ENCODE measurements at regions not wholly inside any gene's neighbourhood (a gene's known extent, or its start where the extent isn't known, plus 50 kb on each side); places are given as distances from the start of the nearest gene placed in this dataset.

- no peak for DNase-seq (ENCODE audit: low read depth in 2 of 2)
These were observed 464.7 kb downstream of the TXNL1 start for GRCh38 chr18:56173542-56174220.

DNA sequence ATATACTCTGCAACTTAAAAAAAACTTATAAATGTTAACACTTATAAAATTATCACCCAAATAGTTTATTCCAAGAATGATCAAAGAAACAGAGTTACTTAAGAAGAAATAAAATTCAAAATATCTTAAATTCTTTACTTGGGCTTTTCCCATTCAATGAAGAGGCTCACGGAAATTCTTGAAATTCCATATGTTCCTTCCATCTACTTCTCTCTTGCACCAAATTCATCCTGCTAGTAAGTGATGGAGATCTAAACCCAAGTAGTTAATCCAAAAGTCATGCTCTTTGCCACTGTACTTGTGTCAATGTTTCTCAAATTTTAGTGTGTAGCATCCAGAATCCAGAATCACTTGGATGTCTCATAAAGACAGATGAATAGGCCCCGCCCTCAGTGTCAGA, 465.9 kb downstream of the TXNL1 start:
- no peak for DNase-seq (ENCODE audit: low read depth in 2 of 2)

GRCh38 chr18:56171848-56172247, 466.5 kb downstream of the TXNL1 start:
- DNase-seq (ENCODE audit: low read depth in 2 of 2): no peak

GRCh38 chr18:56168049-56168781, 470.2 kb downstream of the TXNL1 start:
- no peak for DNase-seq (ENCODE audit: low read depth in 2 of 2)

GRCh38 chr18:56167366-56167765, 471.0 kb downstream of the TXNL1 start:
- DNase-seq (ENCODE audit: low read depth in 2 of 2): no peak

DNA sequence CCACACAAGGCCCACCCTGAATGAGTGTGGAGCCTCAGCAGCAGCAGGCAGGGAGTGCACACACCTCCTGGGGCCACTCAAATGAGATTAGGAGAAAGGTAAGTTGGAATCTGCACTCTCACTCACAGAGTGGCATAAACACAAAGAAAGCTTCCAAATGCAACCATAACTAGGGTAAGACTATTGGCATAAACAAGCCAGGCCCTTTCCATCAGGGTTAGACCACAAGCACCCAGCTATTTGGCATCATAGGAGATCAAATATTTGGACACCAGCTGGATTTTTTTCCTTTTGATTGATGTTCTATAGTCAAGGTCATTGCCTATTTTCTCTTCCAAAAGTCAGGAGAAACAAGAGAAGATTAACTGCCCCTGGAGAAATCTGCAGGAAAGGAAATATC, 471.5 kb downstream of the TXNL1 start:
- DNase-seq (ENCODE audit: low read depth in 2 of 2): no peak

DNA sequence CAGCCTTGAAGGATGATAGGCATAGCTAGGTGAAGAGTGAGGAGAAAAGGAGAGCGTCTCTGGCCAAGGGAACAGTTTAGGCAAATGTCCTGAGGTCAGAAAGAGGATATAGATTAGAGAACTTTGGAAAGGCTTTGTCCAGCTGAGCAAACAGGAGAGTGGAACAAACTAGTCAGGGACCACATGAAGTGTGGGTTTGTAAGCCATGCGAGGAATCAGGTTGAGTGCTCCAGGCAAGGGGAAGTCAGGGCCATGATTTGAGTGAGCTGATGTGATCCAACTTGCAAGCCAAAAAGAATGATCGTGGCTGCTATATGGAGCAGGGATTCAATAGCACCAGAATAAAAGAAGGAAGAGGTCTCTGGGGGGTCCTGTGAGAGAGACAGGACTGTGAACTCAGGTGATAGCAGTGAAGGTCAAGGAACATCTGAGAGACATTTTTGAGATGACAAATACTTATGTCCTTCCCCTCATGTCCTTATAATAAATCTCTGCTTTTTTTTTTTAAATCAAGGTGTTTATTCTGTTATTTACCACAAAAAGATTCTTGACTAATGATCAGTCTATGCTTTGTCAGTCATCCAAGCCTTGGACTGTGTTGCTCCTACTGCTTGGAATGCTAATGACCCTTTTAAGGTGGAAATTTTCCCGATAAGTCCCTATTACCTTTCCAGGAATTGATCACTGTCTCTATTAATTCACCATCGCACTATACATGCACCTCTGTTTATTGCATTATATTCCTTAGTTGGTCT, 472.6 kb downstream of the TXNL1 start:
- DNase-seq (ENCODE audit: low read depth in 2 of 2): no peak

GRCh38 chr18:56162311-56163265, 475.8 kb downstream of the TXNL1 start:
- DNase-seq (ENCODE audit: low read depth in 2 of 2): no peak

- no peak for DNase-seq (ENCODE audit: low read depth in 2 of 2)
These were observed 476.7 kb downstream of the TXNL1 start for GRCh38 chr18:56161566-56162260.

DNA sequence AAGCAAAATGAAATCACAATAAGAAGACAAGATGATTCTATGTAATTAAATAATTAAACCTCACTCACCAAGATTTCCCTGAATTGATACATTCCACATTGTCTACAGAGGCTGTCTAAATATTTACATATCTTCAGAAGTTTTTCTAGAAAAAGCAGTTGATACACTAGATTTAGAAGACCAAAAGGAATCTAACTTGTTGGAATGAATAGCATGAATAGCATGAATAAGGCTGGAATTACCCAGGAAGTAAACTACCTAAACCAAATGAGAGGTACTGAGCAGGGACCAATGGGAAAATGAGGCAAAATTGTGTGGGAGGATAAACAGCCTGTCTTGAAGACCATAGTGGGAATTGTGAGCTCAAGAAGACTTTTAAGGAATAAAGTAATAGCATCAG, 479.7 kb downstream of the TXNL1 start:
- no peak for DNase-seq (ENCODE audit: low read depth in 2 of 2)

GRCh38 chr18:56157541-56157940, 480.9 kb downstream of the TXNL1 start:
- DNase-seq (ENCODE audit: low read depth in 2 of 2): no peak

- DNase-seq (ENCODE audit: low read depth in 2 of 2): no peak
These were observed 485.7 kb downstream of the TXNL1 start for GRCh38 chr18:56152551-56153310.

DNA sequence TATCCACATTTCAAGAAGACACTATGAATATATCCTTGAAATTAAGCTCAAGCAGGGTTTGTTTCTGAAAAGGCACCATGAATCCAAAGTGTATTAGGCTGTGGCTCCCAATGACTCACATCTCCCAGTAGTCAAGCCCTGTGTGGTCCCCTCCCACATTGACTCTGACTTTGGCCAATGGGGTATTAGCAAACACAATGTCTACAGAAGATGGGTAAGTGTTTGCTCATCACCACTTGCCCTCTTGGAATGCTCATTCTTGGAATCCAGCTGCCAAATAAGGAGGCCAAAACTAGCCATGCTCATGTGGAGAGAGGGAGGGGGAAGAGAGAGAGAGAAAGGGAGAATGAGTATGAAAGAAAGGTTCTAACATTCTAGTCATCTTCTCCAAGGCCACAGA, 490.0 kb downstream of the TXNL1 start:
- DNase-seq (ENCODE audit: low read depth in 2 of 2): no peak

DNA sequence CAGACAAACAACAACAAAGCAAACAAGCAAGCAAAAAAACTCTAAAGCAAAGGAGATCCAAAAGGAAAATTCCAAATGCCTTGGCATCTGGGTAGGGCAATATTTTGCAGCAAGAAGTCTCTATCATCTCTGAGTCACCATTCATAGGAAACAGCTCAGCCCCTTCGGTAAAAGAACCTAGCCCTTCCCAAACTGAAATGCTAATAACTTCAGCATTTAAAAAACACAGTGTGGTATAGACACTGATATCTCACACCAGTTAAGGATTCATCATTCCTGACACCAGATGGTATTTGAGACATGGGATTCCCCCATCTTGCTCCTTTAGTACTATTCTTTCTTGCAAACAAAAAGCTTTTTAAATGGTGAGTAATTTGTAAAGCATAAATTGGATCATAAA, 491.8 kb downstream of the TXNL1 start:
- no peak for DNase-seq (ENCODE audit: low read depth in 2 of 2)

DNA sequence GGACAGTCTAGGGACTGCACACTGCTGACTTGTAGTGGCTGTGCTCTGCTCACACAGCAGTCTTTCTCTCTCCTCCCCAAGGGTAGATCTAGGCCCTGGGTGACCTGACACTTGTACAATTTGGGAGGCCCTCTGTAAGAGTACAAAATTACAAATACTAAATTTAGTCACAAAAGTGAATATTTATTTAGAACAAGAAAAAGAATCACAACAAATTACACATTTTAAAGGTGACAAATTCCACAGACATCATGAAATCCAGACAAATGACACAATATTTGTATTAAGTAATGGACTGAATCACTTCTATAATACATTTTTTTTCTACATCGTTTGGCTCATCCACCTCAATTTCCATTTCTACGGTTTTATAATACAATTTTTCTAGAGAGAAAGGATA, 496.4 kb downstream of the TXNL1 start:
- no peak for DNase-seq (ENCODE audit: low read depth in 2 of 2)

DNA sequence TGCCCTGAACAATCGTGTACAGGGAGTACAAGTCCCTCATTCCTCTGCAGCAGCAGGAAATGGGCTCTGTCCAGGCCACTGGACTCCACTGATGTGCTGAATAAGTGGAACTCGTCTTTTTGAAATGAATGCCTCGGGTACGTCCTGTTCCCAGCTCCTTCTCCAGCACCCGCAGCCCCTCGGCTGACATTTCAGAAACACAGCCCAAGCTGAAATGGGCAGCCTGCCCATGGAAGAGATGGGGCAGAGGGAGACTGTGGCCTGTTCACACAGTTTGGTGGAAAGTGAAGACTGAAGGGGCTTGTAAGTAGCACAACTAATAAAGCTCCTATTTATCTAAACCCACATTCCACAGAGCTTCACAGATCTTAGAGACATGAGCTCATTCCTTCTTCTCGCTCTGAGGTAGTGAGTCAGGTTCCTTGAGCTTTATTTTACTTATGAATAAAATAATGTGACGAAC, 498.6 kb downstream of the TXNL1 start:
- DNase-seq (ENCODE audit: low read depth in 2 of 2): no peak

DNA sequence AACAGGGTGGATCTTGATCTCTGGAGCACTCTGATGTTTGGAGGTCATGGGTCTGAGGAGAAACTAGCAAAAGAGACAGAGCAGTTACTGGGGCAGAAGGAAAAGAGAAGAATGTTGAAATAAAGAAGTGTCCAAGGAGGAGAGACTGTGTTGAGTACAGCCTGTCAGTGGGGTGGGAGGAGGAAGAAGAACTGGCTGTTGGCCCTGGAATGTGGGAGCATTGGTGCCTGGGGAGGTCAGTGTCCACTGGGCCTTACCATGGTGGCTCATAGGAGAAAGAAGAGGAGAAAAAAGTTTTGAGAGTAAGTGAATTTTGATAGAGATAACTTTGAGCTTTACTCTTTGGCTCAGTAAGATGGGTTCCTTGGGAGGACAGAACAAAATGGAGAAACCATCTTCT, 499.0 kb downstream of the TXNL1 start:
- no peak for DNase-seq (ENCODE audit: low read depth in 2 of 2)

- DNase-seq (ENCODE audit: low read depth in 2 of 2): no peak
These were observed 502.3 kb downstream of the TXNL1 start for GRCh38 chr18:56136105-56136504.

- DNase-seq (ENCODE audit: low read depth in 2 of 2): no peak
These were observed 507.9 kb downstream of the TXNL1 start for GRCh38 chr18:56130481-56130880.

DNA sequence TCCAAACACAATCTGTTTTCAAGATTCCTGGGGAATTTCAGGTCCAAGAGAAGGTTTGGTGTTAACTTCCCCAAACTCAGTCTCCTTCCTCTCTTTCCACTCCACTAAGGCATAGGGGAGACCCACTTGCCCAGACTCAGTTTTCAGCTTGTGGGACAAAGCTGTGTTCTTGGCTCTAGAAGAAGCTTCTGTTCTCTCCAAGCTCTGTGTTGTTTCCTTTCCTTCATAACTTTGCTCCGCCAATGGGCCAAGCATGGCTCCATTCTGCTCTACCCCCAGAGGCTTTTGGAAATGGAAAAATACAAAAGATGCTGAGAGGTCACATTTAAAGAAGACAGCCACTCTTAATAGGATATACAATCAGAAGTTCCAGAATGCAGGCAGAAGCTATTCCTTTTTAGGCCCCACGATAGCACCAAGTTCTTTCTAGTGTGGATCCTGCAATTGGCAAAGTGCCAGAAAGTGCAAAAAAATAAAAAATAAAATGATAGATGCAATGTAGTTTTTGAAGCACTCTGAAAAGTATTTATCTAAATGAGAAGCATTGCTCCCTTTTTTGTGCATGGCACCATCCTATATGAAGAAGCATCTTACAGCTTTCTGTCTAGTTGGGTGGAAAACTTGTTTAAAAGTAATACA, 510.1 kb downstream of the TXNL1 start:
- DNase-seq (ENCODE audit: low read depth in 2 of 2): no peak

All from stimulated activated CD8-positive, alpha-beta memory T cell treated with anti-CD3 and anti-CD28 coated beads, Interleukin-15, amount 100 ng/mL, for 48 hours (primary cell).